ENCODE measurements at regions not wholly inside any gene's neighbourhood (a gene's known extent, or its start where the extent isn't known, plus 50 kb on each side); places are given as distances from the start of the nearest gene placed in this dataset.
"Not testable (repeated sequence)": the region's sequence is repeated elsewhere in the genome, so short reads cannot be mapped to it uniquely, and the experiment has no call there.

GRCh38 chr21:5244954-5245353 is 5276.4 kb upstream of the TPTE start:
- DNase-seq; H3K27me3 ChIP-seq (ENCODE audit: control insufficient read depth in 1 of 2, insufficient read depth in 2 of 2, low read length in 1 of 2); H3K36me3 ChIP-seq (ENCODE audit: control insufficient read depth in 1 of 2, insufficient read depth in 2 of 2, low read length in 1 of 2); H3K27ac ChIP-seq (ENCODE audit: low read depth in 1 of 2, low read length in 2 of 2); H3K9me3 ChIP-seq (ENCODE audit: control insufficient read depth, low read length); intact Hi-C loops (cut with DNase I); ATAC-seq (ENCODE audit: low FRiP score); H3K4me3 ChIP-seq (ENCODE audit: low read length in 2 of 2); H3K4me1 ChIP-seq (ENCODE audit: control insufficient read depth in 1 of 2, insufficient read depth in 2 of 2, low read length in 2 of 2): not testable (repeated sequence)
- WGBS, 2 donors, result 52 to 54% methylated on average over 6 to 7 of the region's 7 CpGs

- H3K27me3 ChIP-seq (ENCODE audit: control insufficient read depth in 1 of 2, insufficient read depth in 2 of 2, low read length in 1 of 2); H3K9me3 ChIP-seq (ENCODE audit: control insufficient read depth, low read length); H3K36me3 ChIP-seq (ENCODE audit: control insufficient read depth in 1 of 2, insufficient read depth in 2 of 2, low read length in 1 of 2); intact Hi-C loops (cut with DNase I); DNase-seq; ATAC-seq (ENCODE audit: low FRiP score); H3K4me1 ChIP-seq (ENCODE audit: control insufficient read depth in 1 of 2, insufficient read depth in 2 of 2, low read length in 2 of 2); H3K4me3 ChIP-seq (ENCODE audit: low read length in 2 of 2); H3K27ac ChIP-seq (ENCODE audit: low read depth in 1 of 2, low read length in 2 of 2): not testable (repeated sequence)
- WGBS, 2 donors, result 53 to 56% methylated on average over 6 of the region's 6 CpGs
These were observed 5275.0 kb upstream of the TPTE start for GRCh38 chr21:5246416-5246815.

GRCh38 chr21:5247399-5247798 is 5274.0 kb upstream of the TPTE start:
- intact Hi-C loops (cut with DNase I); ATAC-seq (ENCODE audit: low FRiP score); DNase-seq; H3K27me3 ChIP-seq (ENCODE audit: control insufficient read depth in 1 of 2, insufficient read depth in 2 of 2, low read length in 1 of 2); H3K4me3 ChIP-seq (ENCODE audit: low read length in 2 of 2); H3K36me3 ChIP-seq (ENCODE audit: control insufficient read depth in 1 of 2, insufficient read depth in 2 of 2, low read length in 1 of 2); H3K4me1 ChIP-seq (ENCODE audit: control insufficient read depth in 1 of 2, insufficient read depth in 2 of 2, low read length in 2 of 2); H3K27ac ChIP-seq (ENCODE audit: low read depth in 1 of 2, low read length in 2 of 2); H3K9me3 ChIP-seq (ENCODE audit: control insufficient read depth, low read length): not testable (repeated sequence)
- 84 to 86% methylated on average over 5 of the region's 5 CpGs for WGBS, 2 donors

GRCh38 chr21:5250128-5250527 is 5271.3 kb upstream of the TPTE start:
- H3K9me3 ChIP-seq (ENCODE audit: control insufficient read depth, low read length); DNase-seq; H3K4me3 ChIP-seq (ENCODE audit: low read length in 2 of 2); H3K27ac ChIP-seq (ENCODE audit: low read depth in 1 of 2, low read length in 2 of 2); H3K4me1 ChIP-seq (ENCODE audit: control insufficient read depth in 1 of 2, insufficient read depth in 2 of 2, low read length in 2 of 2); H3K27me3 ChIP-seq (ENCODE audit: control insufficient read depth in 1 of 2, insufficient read depth in 2 of 2, low read length in 1 of 2); H3K36me3 ChIP-seq (ENCODE audit: control insufficient read depth in 1 of 2, insufficient read depth in 2 of 2, low read length in 1 of 2); ATAC-seq (ENCODE audit: low FRiP score); intact Hi-C loops (cut with DNase I): not testable (repeated sequence)
- WGBS, 2 donors, result 75 to 77% methylated on average over 1 of the region's 1 CpG

GRCh38 chr21:5251162-5251561 is 5270.2 kb upstream of the TPTE start:
- 59 to 69% methylated on average over 3 of the region's 3 CpGs for WGBS, 2 donors
- H3K4me1 ChIP-seq (ENCODE audit: control insufficient read depth in 1 of 2, insufficient read depth in 2 of 2, low read length in 2 of 2); ATAC-seq (ENCODE audit: low FRiP score); H3K27me3 ChIP-seq (ENCODE audit: control insufficient read depth in 1 of 2, insufficient read depth in 2 of 2, low read length in 1 of 2); DNase-seq; intact Hi-C loops (cut with DNase I); H3K9me3 ChIP-seq (ENCODE audit: control insufficient read depth, low read length); H3K27ac ChIP-seq (ENCODE audit: low read depth in 1 of 2, low read length in 2 of 2); H3K4me3 ChIP-seq (ENCODE audit: low read length in 2 of 2); H3K36me3 ChIP-seq (ENCODE audit: control insufficient read depth in 1 of 2, insufficient read depth in 2 of 2, low read length in 1 of 2): not testable (repeated sequence)

- H3K4me3 ChIP-seq (ENCODE audit: low read length in 2 of 2); H3K4me1 ChIP-seq (ENCODE audit: control insufficient read depth in 1 of 2, insufficient read depth in 2 of 2, low read length in 2 of 2); DNase-seq; H3K9me3 ChIP-seq (ENCODE audit: control insufficient read depth, low read length); H3K27ac ChIP-seq (ENCODE audit: low read depth in 1 of 2, low read length in 2 of 2); intact Hi-C loops (cut with DNase I); H3K36me3 ChIP-seq (ENCODE audit: control insufficient read depth in 1 of 2, insufficient read depth in 2 of 2, low read length in 1 of 2); ATAC-seq (ENCODE audit: low FRiP score); H3K27me3 ChIP-seq (ENCODE audit: control insufficient read depth in 1 of 2, insufficient read depth in 2 of 2, low read length in 1 of 2): not testable (repeated sequence)
- WGBS, 2 donors, result 53 to 64% methylated on average over 1 of the region's 1 CpG
These were observed 5269.5 kb upstream of the TPTE start for GRCh38 chr21:5251866-5252265.
